ENCODE measurements at regions not wholly inside any gene's neighbourhood (a gene's known extent, or its start where the extent isn't known, plus 50 kb on each side); places are given as distances from the start of the nearest gene placed in this dataset.

DNA sequence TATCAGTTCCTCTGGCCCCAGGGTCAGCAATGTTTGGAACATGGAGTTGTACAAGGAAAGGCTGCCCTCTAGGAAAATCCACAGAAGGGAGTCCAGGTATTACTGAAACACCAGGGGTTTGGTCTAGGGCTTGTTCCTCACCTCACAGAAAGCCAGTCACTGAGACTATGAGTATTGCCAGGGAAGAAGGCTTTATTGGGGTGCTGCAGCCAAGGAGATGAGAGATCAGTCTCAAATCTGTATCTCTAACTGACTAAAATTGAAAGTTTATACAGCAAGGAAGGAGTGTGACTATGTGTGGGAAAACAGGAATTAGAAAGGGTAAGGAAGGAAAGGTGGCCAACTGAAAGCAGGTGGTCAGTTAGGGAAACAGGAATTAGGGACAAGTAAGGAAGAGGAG, 172.3 kb downstream of the LYPLAL1 start:
- TF ChIP-seq, protein P1, sequence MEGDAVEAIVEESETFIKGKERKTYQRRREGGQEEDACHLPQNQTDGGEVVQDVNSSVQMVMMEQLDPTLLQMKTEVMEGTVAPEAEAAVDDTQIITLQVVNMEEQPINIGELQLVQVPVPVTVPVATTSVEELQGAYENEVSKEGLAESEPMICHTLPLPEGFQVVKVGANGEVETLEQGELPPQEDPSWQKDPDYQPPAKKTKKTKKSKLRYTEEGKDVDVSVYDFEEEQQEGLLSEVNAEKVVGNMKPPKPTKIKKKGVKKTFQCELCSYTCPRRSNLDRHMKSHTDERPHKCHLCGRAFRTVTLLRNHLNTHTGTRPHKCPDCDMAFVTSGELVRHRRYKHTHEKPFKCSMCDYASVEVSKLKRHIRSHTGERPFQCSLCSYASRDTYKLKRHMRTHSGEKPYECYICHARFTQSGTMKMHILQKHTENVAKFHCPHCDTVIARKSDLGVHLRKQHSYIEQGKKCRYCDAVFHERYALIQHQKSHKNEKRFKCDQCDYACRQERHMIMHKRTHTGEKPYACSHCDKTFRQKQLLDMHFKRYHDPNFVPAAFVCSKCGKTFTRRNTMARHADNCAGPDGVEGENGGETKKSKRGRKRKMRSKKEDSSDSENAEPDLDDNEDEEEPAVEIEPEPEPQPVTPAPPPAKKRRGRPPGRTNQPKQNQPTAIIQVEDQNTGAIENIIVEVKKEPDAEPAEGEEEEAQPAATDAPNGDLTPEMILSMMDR (IDR thresholded peaks at IDR 0.05; ENCODE audit: control extremely low read depth in 1 of 3, insufficient read depth in 1 of 3, low read depth in 1 of 3, low read length in 3 of 3): no peak
- TF ChIP-seq POLR2A (IDR thresholded peaks at IDR 0.05; ENCODE audit: control extremely low read depth in 1 of 2, low read depth in 2 of 2, low read length in 2 of 2): no peak
- TF ChIP-seq TAF1 (IDR thresholded peaks at IDR 0.05; ENCODE audit: low read depth, low read length): no peak
- no peak for TF ChIP-seq RFX5 (IDR thresholded peaks at IDR 0.05; ENCODE audit: borderline replicate concordance, low read depth, low read length)
